NCI-H2081 treated with DMSO at 0.1 percent for 48 hours (cell line): ENCODE measurements at regions not wholly inside any gene's neighbourhood (a gene's known extent, or its start where the extent isn't known, plus 50 kb on each side); places are given as distances from the start of the nearest gene placed in this dataset.
"Not testable (repeated sequence)": the region's sequence is repeated elsewhere in the genome, so short reads cannot be mapped to it uniquely, and the experiment has no call there.

Experiments
- DNase-seq: peaks from one replicate; lab custom pipeline; 2025; lab: John Stamatoyannopoulos, UW

- DNase-seq: not testable (repeated sequence)
Measured at GRCh38 chrX:23458957-23459356, 124.3 kb downstream of the PTCHD1 start.

GRCh38 chrX:23465105-23465791 lies 130.6 kb downstream of the PTCHD1 start:
- DNase-seq: no peak

- no peak for DNase-seq
Measured at GRCh38 chrX:23465985-23466384, 131.3 kb downstream of the PTCHD1 start.

GRCh38 chrX:23478056-23478455 lies 143.4 kb downstream of the PTCHD1 start:
- DNase-seq: no peak

- no peak for DNase-seq
Measured at GRCh38 chrX:23478561-23478960, 143.9 kb downstream of the PTCHD1 start.

- DNase-seq: no peak
Measured at GRCh38 chrX:23482561-23482960, 147.9 kb downstream of the PTCHD1 start.

GRCh38 chrX:23483396-23483795 lies 148.7 kb downstream of the PTCHD1 start:
- no peak for DNase-seq

- no peak for DNase-seq
Measured at GRCh38 chrX:23493941-23494374, 159.3 kb downstream of the PTCHD1 start.

- no peak for DNase-seq
Measured at GRCh38 chrX:23494741-23495140, 160.1 kb downstream of the PTCHD1 start.

- DNase-seq: no peak
Measured at GRCh38 chrX:23497919-23498318, 163.3 kb downstream of the PTCHD1 start.

GRCh38 chrX:23501974-23502373 lies 165.3 kb upstream of the PRDX4 start:
- no peak for DNase-seq

- DNase-seq: peak; percentile 44
Measured at GRCh38 chrX:23503835-23504539, 163.3 kb upstream of the PRDX4 start.

GRCh38 chrX:23504540-23504884 lies 162.8 kb upstream of the PRDX4 start:
- DNase-seq: no peak

GRCh38 chrX:23504895-23505294 lies 162.4 kb upstream of the PRDX4 start:
- DNase-seq: no peak

GRCh38 chrX:23505531-23506303 lies 161.6 kb upstream of the PRDX4 start:
- DNase-seq: no peak

GRCh38 chrX:23509256-23509655 lies 158.0 kb upstream of the PRDX4 start:
- no peak for DNase-seq

GRCh38 chrX:23511793-23512192 lies 155.5 kb upstream of the PRDX4 start:
- no peak for DNase-seq

- DNase-seq: no peak
Measured at GRCh38 chrX:23513121-23513520, 154.2 kb upstream of the PRDX4 start.

GRCh38 chrX:23514082-23514481 lies 153.2 kb upstream of the PRDX4 start:
- DNase-seq: no peak

- no peak for DNase-seq
Measured at GRCh38 chrX:23515028-23515427, 152.3 kb upstream of the PRDX4 start.

- not testable (repeated sequence) for DNase-seq
Measured at GRCh38 chrX:23523026-23523657, 144.2 kb upstream of the PRDX4 start.

- DNase-seq: no peak
Measured at GRCh38 chrX:23524467-23524866, 142.8 kb upstream of the PRDX4 start.

- no peak for DNase-seq
Measured at GRCh38 chrX:23525531-23525930, 141.8 kb upstream of the PRDX4 start.
